AG09309 (cell line): ENCODE measurements at regions not wholly inside any gene's neighbourhood (a gene's known extent, or its start where the extent isn't known, plus 50 kb on each side); places are given as distances from the start of the nearest gene placed in this dataset.

ENCODE experiments used
- DNase-seq: peaks from one replicate; pipeline ENCODE4 v3.0.0-alpha.2; 2010; ENCODE audit warnings: low read depth
- H3K4me3 ChIP-seq: 2 replicates; pipeline ENCODE4 v1.5.1; 2011; ENCODE audit warnings: mild to moderate bottlenecking, low read depth, low read length, moderate library complexity; ENCODE audit not compliant: control insufficient read depth
- CTCF ChIP-seq: IDR thresholded peaks from 2 replicates; pipeline ENCODE4 v1.5.1; 2011; ENCODE audit warnings: mild to moderate bottlenecking, low read depth, low read length, inconsistent platforms; ENCODE audit not compliant: insufficient read depth, control insufficient read depth; ENCODE audit errors: missing control alignments

- no peak for TF ChIP-seq CTCF
- no peak for DNase-seq
- no peak overlapping the region for H3K4me3 ChIP-seq
Observed at GRCh38 chr9:104984948-104985347, 57.0 kb upstream of the ABCA1 start.

- no peak for TF ChIP-seq CTCF
- DNase-seq: no peak
- no peak overlapping the region for H3K4me3 ChIP-seq
Observed at GRCh38 chr9:104986096-104986495, 58.1 kb upstream of the ABCA1 start.

GRCh38 chr9:104987743-104988142 is 59.8 kb upstream of the ABCA1 start:
- no peak overlapping the region for H3K4me3 ChIP-seq
- DNase-seq: no peak
- no peak for TF ChIP-seq CTCF

- no peak for TF ChIP-seq CTCF
- H3K4me3 ChIP-seq: no peak overlapping the region
- DNase-seq: no peak
Observed at GRCh38 chr9:104988539-104988938, 60.6 kb upstream of the ABCA1 start.

- H3K4me3 ChIP-seq: peak overlapping the region; percentile 74
- no peak for TF ChIP-seq CTCF
- no peak for DNase-seq
Observed at GRCh38 chr9:104991144-104991953, 63.4 kb upstream of the ABCA1 start.

GRCh38 chr9:104992659-104993058 is 64.7 kb upstream of the ABCA1 start:
- TF ChIP-seq CTCF: no peak
- no peak for DNase-seq
- H3K4me3 ChIP-seq: no peak overlapping the region
